GM12865 (cell line): ENCODE measurements at regions not wholly inside any gene's neighbourhood (a gene's known extent, or its start where the extent isn't known, plus 50 kb on each side); places are given as distances from the start of the nearest gene placed in this dataset.

Experiments used
- DNase-seq: peaks from one replicate; pipeline ENCODE4 v3.0.0; 2010; ENCODE audit warnings: low read depth
- H3K4me3 ChIP-seq: 2 replicates; pipeline ENCODE4 v1.5.1; 2011; ENCODE audit warnings: mild to moderate bottlenecking, low read depth, low read length, control low read depth
- TF ChIP-seq, protein P1 (sequence below): IDR thresholded peaks from 2 replicates; pipeline ENCODE4 v1.5.1; 2011; ENCODE audit warnings: low read length, control low read depth, low read depth, inconsistent platforms; ENCODE audit not compliant: insufficient read depth; ENCODE audit errors: missing control alignments

DNA sequence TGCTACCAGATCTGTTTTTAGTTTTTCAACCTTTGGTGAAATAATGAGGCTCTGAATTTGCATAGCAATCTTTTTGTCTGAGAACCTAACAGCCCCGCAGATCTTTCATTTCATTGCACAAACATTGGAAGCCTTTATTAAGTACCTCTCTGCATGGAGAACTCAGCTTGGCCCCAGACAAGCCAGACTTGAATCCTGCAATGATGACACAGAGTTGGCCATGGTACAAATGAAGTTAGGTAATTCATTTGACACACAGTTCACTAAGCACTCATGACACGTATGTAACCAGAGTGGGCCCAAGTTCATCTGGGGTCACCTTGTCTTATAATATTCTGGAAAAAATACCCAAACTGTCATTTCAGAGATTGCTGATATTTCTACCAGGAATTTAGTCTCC is 439.1 kb upstream of the ID2 start:
- H3K4me3 ChIP-seq: no peak overlapping the region
- DNase-seq: no peak
- TF ChIP-seq, protein P1, sequence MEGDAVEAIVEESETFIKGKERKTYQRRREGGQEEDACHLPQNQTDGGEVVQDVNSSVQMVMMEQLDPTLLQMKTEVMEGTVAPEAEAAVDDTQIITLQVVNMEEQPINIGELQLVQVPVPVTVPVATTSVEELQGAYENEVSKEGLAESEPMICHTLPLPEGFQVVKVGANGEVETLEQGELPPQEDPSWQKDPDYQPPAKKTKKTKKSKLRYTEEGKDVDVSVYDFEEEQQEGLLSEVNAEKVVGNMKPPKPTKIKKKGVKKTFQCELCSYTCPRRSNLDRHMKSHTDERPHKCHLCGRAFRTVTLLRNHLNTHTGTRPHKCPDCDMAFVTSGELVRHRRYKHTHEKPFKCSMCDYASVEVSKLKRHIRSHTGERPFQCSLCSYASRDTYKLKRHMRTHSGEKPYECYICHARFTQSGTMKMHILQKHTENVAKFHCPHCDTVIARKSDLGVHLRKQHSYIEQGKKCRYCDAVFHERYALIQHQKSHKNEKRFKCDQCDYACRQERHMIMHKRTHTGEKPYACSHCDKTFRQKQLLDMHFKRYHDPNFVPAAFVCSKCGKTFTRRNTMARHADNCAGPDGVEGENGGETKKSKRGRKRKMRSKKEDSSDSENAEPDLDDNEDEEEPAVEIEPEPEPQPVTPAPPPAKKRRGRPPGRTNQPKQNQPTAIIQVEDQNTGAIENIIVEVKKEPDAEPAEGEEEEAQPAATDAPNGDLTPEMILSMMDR: no peak

GRCh38 chr2:8243748-8244400 is 438.0 kb upstream of the ID2 start:
- TF ChIP-seq, protein P1: no peak
- no peak for DNase-seq
- no peak overlapping the region for H3K4me3 ChIP-seq

GRCh38 chr2:8244639-8245038 is 437.2 kb upstream of the ID2 start:
- TF ChIP-seq, protein P1: no peak
- DNase-seq: no peak
- no peak overlapping the region for H3K4me3 ChIP-seq

DNA sequence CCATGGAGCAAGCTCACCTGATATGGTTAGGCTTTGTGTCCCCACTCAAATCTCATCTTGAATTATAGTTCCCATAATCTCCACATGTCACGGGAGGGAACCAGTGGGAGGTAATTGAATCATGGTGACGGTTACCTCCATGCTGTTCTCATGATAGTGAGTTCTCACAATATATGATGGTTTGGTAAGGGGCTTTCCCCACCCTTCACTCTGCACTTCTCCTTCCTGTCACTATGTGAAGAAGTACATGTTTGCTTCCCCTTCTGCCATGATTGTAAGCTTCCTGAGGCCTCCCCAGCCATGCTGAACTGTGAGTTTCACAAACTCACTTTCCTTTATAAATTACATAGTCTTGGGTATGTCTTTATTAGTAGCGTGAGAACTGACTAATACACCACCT is 435.7 kb upstream of the ID2 start:
- TF ChIP-seq, protein P1: no peak
- no peak for DNase-seq

GRCh38 chr2:8247905-8248622 is 433.8 kb upstream of the ID2 start:
- TF ChIP-seq, protein P1: no peak
- H3K4me3 ChIP-seq: no peak overlapping the region
- peak; percentile 13 for DNase-seq

More for the DNA sequence above, 435.7 kb upstream of the ID2 start:
- H3K4me3 ChIP-seq: no peak overlapping the region

DNA sequence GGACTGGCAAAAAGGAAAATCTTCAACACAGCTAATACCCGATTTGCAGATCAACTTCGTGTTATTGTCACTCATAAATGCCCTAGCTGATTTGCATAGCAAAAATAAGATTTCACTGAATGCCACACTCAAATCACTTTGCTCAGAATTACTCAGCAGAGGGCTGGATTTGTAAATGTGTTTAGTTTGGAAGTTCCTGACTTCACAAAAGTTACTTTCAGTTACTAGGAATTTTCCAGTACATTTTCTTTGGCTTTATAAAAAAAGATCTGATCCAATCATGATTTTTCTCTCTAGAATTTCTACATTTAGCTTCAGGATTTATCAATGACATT is 433.3 kb upstream of the ID2 start:
- no peak overlapping the region for H3K4me3 ChIP-seq
- DNase-seq: peak; percentile 47
- TF ChIP-seq, protein P1: no peak
